GM20000 (cell line): ENCODE measurements at regions not wholly inside any gene's neighbourhood (a gene's known extent, or its start where the extent isn't known, plus 50 kb on each side); places are given as distances from the start of the nearest gene placed in this dataset.

Source experiments
- DNase-seq: peaks from one replicate; pipeline ENCODE4 v3.0.0; 2012; ENCODE audit warnings: low spot score
- TF ChIP-seq, protein P1 (sequence below): IDR thresholded peaks from 2 replicates; pipeline ENCODE4 v1.5.1; 2012; ENCODE audit warnings: mild to moderate bottlenecking, control low read depth; ENCODE audit errors: extremely low read depth, missing control alignments

DNA sequence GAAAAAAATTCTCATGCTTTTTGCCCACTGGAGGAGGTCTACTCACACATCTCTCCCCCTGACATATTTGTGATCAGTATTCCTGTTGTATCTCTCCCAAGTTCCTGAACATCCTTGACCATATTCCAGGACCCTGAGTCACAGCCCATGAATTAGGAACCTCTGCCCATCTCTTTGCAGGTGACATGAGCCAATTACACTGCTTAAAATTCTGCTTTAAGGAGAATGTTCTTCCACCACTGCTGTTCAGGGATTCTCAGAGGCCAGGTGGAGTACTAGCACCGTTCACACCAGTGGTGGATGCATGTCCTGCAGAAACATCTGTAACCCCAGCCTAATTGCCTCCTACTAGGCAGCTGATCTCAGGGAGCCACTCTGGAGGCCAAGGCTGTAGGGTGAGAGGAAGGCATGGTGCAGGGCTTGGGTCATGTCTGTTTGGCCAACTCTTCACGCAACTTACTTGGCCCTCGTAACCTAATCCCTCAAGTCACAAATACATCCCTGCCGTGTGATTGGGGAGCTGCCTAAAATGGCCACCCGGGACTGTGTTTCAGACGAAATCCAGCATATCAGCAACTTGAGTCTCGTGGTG is 104.8 kb downstream of the GGTLC2 start:
- no peak for DNase-seq
- TF ChIP-seq, protein P1, sequence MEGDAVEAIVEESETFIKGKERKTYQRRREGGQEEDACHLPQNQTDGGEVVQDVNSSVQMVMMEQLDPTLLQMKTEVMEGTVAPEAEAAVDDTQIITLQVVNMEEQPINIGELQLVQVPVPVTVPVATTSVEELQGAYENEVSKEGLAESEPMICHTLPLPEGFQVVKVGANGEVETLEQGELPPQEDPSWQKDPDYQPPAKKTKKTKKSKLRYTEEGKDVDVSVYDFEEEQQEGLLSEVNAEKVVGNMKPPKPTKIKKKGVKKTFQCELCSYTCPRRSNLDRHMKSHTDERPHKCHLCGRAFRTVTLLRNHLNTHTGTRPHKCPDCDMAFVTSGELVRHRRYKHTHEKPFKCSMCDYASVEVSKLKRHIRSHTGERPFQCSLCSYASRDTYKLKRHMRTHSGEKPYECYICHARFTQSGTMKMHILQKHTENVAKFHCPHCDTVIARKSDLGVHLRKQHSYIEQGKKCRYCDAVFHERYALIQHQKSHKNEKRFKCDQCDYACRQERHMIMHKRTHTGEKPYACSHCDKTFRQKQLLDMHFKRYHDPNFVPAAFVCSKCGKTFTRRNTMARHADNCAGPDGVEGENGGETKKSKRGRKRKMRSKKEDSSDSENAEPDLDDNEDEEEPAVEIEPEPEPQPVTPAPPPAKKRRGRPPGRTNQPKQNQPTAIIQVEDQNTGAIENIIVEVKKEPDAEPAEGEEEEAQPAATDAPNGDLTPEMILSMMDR: no peak

DNA sequence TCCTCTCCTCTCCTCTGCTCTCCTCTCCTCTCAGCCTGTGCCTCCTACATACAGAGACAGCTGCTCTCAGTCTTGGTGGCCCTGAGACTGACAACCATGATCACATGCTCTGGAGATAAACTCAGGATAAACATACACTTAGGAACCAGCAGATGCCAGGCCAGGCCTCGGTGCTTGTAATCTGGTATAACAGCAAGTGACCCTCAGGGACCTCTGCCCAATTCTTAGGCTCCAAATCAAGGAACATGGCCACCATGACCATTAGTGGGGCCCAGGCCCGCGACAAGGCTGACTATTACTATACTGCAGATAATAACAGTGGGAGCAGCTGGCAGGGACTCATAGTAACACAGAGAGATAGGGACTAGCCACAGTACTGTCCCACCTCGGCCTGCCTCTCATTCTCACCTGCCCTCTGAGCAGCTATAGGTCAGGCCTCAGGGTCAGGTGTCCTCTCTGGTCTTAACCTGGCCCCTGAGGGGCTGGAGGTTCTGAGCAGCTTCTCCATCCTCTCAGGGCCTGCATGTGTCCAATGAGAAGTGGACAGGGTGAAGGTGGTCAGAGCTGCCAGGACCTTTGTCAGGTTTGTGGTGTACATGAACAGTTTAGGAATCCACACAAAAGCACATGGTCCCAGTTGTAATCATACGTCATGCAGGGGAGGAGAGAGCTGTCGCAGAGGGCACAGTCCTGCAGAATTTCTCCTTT is 106.1 kb downstream of the GGTLC2 start:
- no peak for DNase-seq
- TF ChIP-seq, protein P1: no peak

DNA sequence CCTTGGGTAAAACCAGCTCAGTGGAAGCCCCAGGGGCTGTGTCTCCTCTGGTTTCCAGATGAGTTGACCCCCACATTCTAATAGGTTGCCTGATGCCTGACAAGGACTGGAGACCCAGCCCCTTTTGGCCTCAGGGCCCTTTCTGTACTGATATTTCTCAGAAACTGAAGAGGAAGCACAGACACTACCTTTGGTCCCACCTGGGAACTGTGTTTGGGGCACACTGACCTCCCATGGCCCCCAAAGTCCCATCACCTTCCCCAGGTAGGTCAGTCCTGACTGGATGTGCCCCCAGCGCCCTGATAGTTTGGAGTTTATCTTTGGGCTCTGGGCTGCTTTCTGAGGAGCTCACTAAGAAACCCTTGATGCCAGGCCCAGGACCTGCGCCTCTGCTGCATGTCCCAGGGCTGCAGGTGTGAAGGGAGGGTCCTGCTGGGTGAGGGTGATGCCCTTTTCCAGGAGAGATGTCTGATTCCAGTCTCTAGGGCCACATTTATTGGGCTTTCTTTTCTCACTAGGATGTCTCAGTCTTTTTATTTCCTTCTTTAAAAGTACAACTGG is 106.7 kb downstream of the GGTLC2 start:
- no peak for DNase-seq
- TF ChIP-seq, protein P1: no peak

DNA sequence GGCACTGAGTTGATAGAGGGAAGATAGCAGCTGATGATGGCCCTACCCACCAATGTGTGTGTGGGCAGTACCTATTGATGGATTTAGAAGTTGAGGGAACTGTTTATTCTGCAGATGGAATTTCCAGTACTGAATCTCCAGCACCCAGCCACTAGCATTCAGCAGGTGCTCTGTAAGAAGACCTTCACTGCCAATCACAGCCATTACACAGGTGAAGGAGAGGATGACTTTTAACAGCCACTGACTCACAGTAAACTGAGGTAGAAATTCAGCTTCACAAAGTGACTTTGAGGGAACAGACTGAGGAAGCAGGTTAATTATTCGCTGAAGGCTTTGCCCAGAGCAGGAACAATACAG is 107.8 kb downstream of the GGTLC2 start:
- no peak for DNase-seq
- TF ChIP-seq, protein P1: no peak

DNA sequence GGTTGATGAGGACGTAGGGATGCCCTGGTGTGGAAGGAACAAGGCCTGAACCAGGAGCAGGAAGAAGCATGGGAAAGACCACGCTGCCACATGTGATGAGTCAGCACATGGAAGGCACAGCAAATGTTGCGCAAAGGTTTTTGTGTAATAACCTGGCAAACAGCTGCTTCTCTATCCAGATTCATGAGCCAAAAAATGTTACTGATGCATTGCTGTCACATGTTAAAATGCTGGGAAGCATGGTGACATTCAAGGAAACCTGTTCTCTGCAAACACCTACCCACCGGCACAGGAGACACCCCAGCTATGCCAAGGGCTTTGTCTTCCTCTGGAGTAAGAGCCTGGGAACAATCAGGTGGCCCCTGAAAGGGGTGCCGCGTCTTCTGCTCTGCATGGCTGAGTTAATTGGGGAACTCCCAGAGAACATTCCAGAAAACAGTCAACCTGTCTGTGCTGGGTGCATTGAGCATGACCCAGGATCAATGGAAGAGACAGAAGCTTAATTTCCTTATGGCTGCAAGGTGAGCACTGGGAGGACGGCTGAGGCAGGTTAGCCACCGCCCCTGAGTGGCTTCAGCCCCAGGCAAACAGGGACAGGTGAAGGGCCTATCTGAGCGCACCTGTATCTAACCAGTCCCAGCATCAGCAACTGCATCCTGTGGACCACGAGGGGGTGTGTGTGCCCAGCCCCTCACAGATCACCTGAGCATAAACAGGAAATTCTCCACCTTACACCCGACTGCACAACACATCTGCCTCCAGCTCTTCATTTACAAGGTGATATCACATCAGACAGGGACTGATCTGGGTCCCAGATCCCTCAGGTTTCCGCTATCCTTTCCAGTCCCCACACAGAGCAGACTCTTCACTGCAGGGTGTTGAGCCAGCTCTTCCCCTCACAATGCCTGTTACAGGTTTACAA is 108.4 kb downstream of the GGTLC2 start:
- DNase-seq: no peak
- TF ChIP-seq, protein P1: no peak

DNA sequence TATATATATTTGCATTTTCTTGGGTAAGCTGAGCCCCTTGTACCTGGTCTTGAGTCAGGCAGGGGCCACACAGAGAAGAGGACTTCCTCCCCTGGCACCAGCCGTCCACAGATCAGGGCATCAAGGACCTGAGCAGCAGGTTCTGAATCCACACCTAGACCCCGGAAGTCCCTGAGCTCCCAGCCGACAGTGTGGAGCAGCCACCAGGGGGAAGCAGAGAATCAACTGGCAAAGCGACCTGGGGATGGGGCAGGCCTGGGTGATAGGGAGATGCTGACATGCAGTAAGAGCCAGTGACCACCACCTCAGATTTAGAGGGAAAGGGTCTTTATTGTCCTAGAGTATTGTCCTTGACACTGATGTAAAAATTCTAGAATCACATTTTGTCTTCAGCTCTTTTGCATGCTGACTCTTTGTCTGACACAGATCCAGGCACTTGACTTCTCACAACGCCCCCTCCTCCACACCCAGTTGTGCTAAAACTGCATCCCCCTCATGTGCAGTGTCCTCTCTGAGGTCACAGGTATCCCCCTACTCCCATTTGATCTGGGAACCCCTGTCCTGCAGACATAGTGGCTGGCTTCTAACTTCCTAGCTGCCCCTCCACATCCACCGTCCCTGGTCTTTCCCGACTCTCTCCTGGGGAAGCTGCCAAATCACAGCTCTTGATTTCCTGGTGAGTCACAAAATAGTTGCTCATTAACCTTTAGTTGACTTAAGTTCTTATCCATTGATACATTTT is 109.3 kb downstream of the GGTLC2 start:
- DNase-seq: peak; percentile 80

More for the DNA sequence above, 109.3 kb downstream of the GGTLC2 start:
- TF ChIP-seq, protein P1: peak; percentile 89
